K562 (cell line): ENCODE measurements at regions not wholly inside any gene's neighbourhood (a gene's known extent, or its start where the extent isn't known, plus 50 kb on each side); places are given as distances from the start of the nearest gene placed in this dataset.

Experiments
- ATAC-seq: fragments of 200-7000 bp; cut with Tn5 transposase; 3 replicates; pipeline ENCODE4 v1.9.1; 2020; ENCODE audit warnings: moderate library complexity
- BruUV-seq: library from RNA; stranded (reverse); fragments of 400-500 nt; replicated peaks from 2 replicates; lab custom pipeline; 2021; lab: Mats Ljungman, UMichigan
- CTCF ChIA-PET: fragments of 300-600 bp; formaldehyde crosslinking; extraction: SDS; loops from one replicate; lab custom pipeline; 2021; ENCODE audit warnings: low intra/inter-chr PET ratio; lab: Yijun Ruan, JAX
- POLR2A ChIA-PET: fragments of 300-600, 350-650 bp; sonication (Branson Sonifier 250); formaldehyde crosslinking; extraction: SDS; loops from one replicate; lab custom pipeline; 2021; ENCODE audit warnings: antibody characterized with exemption, inconsistent platforms; lab: Yijun Ruan, JAX
- DNase-seq, 4 experiments: peaks; one replicate each; pipeline versions ENCODE4 v3.0.0 to v3.0.0-alpha.2; 2011 to 2018; ENCODE audit warnings: low spot score in 3 of 4, mixed read lengths in 3 of 4; ENCODE audit errors: extremely low read depth in 1 of 4
- FAIRE-seq: peaks from 2 replicates; lab custom pipeline; 2011; peaks lifted over from hg19 to GRCh38; lab: Jason Lieb, UNC
- H2AFZ ChIP-seq: 2 replicates; pipeline ENCODE4 v1.6.0; 2011; ENCODE audit warnings: low read depth, low read length, control low read depth, inconsistent platforms
- H3K27ac ChIP-seq: fragments of 200-600 bp; 3 replicates; pipeline ENCODE4 v1.8.0; 2011; ENCODE audit warnings: low read depth, mild to moderate bottlenecking, control low read depth, inconsistent platforms, low read length, moderate library complexity, mixed read lengths; ENCODE audit errors: extremely low read depth
- H3K27me3 ChIP-seq, 2 experiments: fragments of 300-600 bp in 1 of 2; 2 replicates in 1 of 2; 3 replicates in 1 of 2; pipeline versions ENCODE4 v1.6.0 to v1.8.0; 2011; ENCODE audit warnings: inconsistent platforms in 2 of 2, low read length in 2 of 2, mild to moderate bottlenecking in 1 of 2, mixed read lengths in 1 of 2, moderate library complexity in 1 of 2; ENCODE audit not compliant: control insufficient read depth in 2 of 2, insufficient read depth in 2 of 2
- H3K36me3 ChIP-seq: fragments of 300-600 bp; 3 replicates; pipeline ENCODE4 v1.8.0; 2011; ENCODE audit warnings: mild to moderate bottlenecking, low read length, inconsistent platforms; ENCODE audit not compliant: control insufficient read depth, insufficient read depth
- H3K4me1 ChIP-seq, 2 experiments: fragments of 200-600 bp in 1 of 2; replicated peaks in 1 of 2; 2 replicates in 1 of 2; 3 replicates in 1 of 2; pipeline versions ENCODE4 v1.5.1 to v1.8.0; 2011; ENCODE audit warnings: inconsistent platforms in 2 of 2, low read length in 2 of 2, mild to moderate bottlenecking in 1 of 2, mixed read lengths in 1 of 2, moderate library complexity in 1 of 2; ENCODE audit not compliant: control insufficient read depth in 2 of 2, insufficient read depth in 2 of 2
- H3K4me2 ChIP-seq: 2 replicates; pipeline ENCODE4 v1.6.1; 2011; ENCODE audit warnings: low read length, control low read depth, inconsistent platforms, mixed read lengths; ENCODE audit not compliant: insufficient read depth
- H3K4me3 ChIP-seq: fragments of 200-600 bp; sonication (generic), shearing (Covaris generic); 2 replicates; pipeline ENCODE4 v1.5.1; 2016; ENCODE audit warnings: control low read depth, inconsistent platforms
- H3K79me2 ChIP-seq: fragments of 200-600 bp; 3 replicates; pipeline ENCODE4 v1.8.0; 2011; ENCODE audit warnings: low read length, inconsistent platforms; ENCODE audit not compliant: control insufficient read depth, insufficient read depth
- H3K9ac ChIP-seq, 2 experiments: 2 replicates each; pipeline versions ENCODE4 v1.6.0 to v1.6.1; 2011; ENCODE audit warnings: low read depth in 2 of 2, low read length in 2 of 2, control low read depth in 1 of 2, inconsistent platforms in 1 of 2, mild to moderate bottlenecking in 1 of 2, mixed read lengths in 1 of 2; ENCODE audit not compliant: insufficient read depth in 1 of 2
- H3K9me1 ChIP-seq: one replicate; pipeline ENCODE4 v1.6.0; 2011; ENCODE audit warnings: inconsistent platforms, mild to moderate bottlenecking, low read length, moderate library complexity; ENCODE audit not compliant: control insufficient read depth, insufficient read depth
- H3K9me3 ChIP-seq: replicated peaks from 2 replicates; pipeline ENCODE4 v1.5.1; 2011; ENCODE audit warnings: low read depth, low read length, inconsistent platforms; ENCODE audit not compliant: control insufficient read depth, insufficient read depth
- H4K20me1 ChIP-seq: replicated peaks from 2 replicates; pipeline ENCODE4 v1.6.1; 2011; ENCODE audit warnings: low read length, inconsistent platforms, mixed read lengths; ENCODE audit not compliant: control insufficient read depth, insufficient read depth
- BACH1 ChIP-seq: fragments of 200-800 bp; sonication (Bioruptor generic); IDR thresholded peaks from 2 replicates; pipeline ENCODE4 v1.6.1; 2016; ENCODE audit warnings: missing genetic modification characterization, missing compliant biosample characterization
- DEAF1 ChIP-seq: fragments of 450-650 bp; formaldehyde crosslinking; IDR thresholded peaks from 2 replicates; pipeline ENCODE4 v1.4.0; 2020; ENCODE audit warnings: mild to moderate bottlenecking, moderate library complexity
- MITF ChIP-seq: IDR thresholded peaks from 2 replicates; pipeline ENCODE4 v1.6.1; 2014; ENCODE audit warnings: antibody characterized with exemption
- NR4A1 ChIP-seq, 2 experiments: fragments of 250-450 bp in 1 of 2; fragments of 450-650 bp in 1 of 2; sonication (Bioruptor Pico) in 1 of 2; IDR thresholded peaks; 2 replicates each; pipeline versions ENCODE4 v1.4.0 to v1.6.1; 2016 to 2020; ENCODE audit warnings: mild to moderate bottlenecking in 2 of 2, missing compliant biosample characterization in 1 of 2, missing genetic modification characterization in 1 of 2, moderate library complexity in 1 of 2
- POLR2G ChIP-seq: fragments of 200-400 bp; formaldehyde crosslinking; IDR thresholded peaks from 2 replicates; pipeline ENCODE4 v1.6.1; 2017; ENCODE audit warnings: low read depth, mild to moderate bottlenecking, antibody characterized with exemption, low read length, moderate library complexity
- ZBTB2 ChIP-seq: fragments of 450-650 bp; IDR thresholded peaks from 2 replicates; pipeline ENCODE4 v1.6.1; 2016; ENCODE audit warnings: antibody characterized with exemption
- ZNF655 ChIP-seq: fragments of 250-450 bp; sonication (Bioruptor Pico); IDR thresholded peaks from 2 replicates; pipeline ENCODE4 v1.5.0; 2021
- ZNF780A ChIP-seq: fragments of 250-450 bp; sonication (Bioruptor Pico); IDR thresholded peaks from 2 replicates; pipeline ENCODE4 v1.5.0; 2021; ENCODE audit warnings: mild to moderate bottlenecking
- WGBS: fragments of 100-300 bp; shearing (Covaris generic); methylation state at CpG from one replicate; pipeline ENCODE4 v1.1.6; 2016; ENCODE audit warnings: low coverage, mixed read lengths; ENCODE audit not compliant: insufficient coverage; ENCODE audit errors: missing lambda C conversion rate; 5-methylcytosine and 5-hydroxymethylcytosine counted together
- in situ Hi-C: fragments of 300-500 bp; cut with MboI; formaldehyde crosslinking; loops from 4 replicates; pipeline ENCODE4 v1.15.0; 2018; ENCODE audit warnings: inconsistent platforms, mixed read lengths
- intact Hi-C: fragments of 100-400 bp; cut with micrococcal nuclease; formaldehyde crosslinking; loops from 2 replicates; pipeline ENCODE4 v1.14.2; 2022

DNA sequence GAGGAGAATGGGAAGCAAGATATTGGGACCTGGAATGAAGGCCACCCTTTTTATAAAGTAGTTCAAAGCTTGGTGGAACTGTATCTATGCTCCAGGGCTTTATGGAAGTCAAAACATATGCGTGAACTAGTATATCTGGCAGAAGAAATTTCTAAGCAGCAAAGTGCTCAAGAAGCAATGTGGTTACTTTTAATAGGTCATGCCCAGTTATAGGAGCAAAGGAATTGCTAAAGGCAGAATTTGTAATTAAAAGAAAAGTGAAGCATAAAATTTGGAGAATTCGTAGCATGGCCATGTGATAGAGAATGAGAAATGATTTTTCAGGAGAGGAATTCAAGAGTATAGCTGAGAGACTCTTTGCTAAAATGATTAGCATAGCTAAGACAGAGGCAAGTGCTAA is 1110.4 kb downstream of the XPNPEP1 start:
- intact Hi-C loops, result no loop called here
- ChIA-PET CTCF (no interaction called here), POLR2A (no interaction called here)
- no peak for DNase-seq
- Histone ChIP-seq H3K79me2 (no peaks in the 10 kb centered on the region), H3K36me3 (no peaks in the 10 kb centered on the region), H4K20me1 (no peaks in the 10 kb centered on the region), H3K4me1 (no peaks in the 10 kb centered on the region), H3K4me3 (no peak overlapping the region), H3K27ac (no peak overlapping the region), H3K9me1 (no peaks in the 10 kb centered on the region), H3K9me3 (no peaks in the 10 kb centered on the region), H3K27me3 (no peaks in the 10 kb centered on the region), H2AFZ (no peak overlapping the region), H3K4me2 (no peak overlapping the region), H3K9ac (no peak overlapping the region)
- no peak for FAIRE-seq
- no TSS peak for BruUV-seq
- no peak for ATAC-seq
- in situ Hi-C loops, result no loop called here
- WGBS, result 0% methylated on average over 2 of the region's 2 CpGs
- TF ChIP-seq POLR2G (no peak), ZBTB2 (no peak), DEAF1 (CRISPR knock-in tag) (no peak), ZNF780A (no peak), MITF (no peak), BACH1 (tag) (no peak), ZNF655 (CRISPR knock-in tag) (no peak), NR4A1 (CRISPR knock-in tag; IDR thresholded peaks at IDR 0.05) (no peak), NR4A1 (tag; IDR thresholded peaks at IDR 0.05) (no peak)
